ENCODE measurements at regions not wholly inside any gene's neighbourhood (a gene's known extent, or its start where the extent isn't known, plus 50 kb on each side); places are given as distances from the start of the nearest gene placed in this dataset.

GRCh38 chr7:116384936-116385635, 114.5 kb upstream of the CAV2 start:
- Histone ChIP-seq H4K8ac (ENCODE audit: low read depth, low read length) (no peak overlapping the region), H3K23ac (ENCODE audit: low read depth, low read length, poor library complexity) (no peak overlapping the region), H3K79me1 (ENCODE audit: low read depth, low read length) (no peaks in the 10 kb centered on the region), H3K14ac (ENCODE audit: low read length) (no peak overlapping the region), H2BK15ac (ENCODE audit: low read length) (no peak overlapping the region), H3K4me1 (ENCODE audit: control insufficient read depth in 2 of 2, insufficient read depth in 1 of 2, low read depth in 1 of 2, low read length in 2 of 2) (no peaks in the 10 kb centered on the region), H3K27ac (replicated peaks; ENCODE audit: low read length) (no peak overlapping the region), H3K9me3 (replicated peaks in 1 of 2; ENCODE audit: control insufficient read depth in 2 of 2, insufficient read depth in 1 of 2, low read depth in 1 of 2, low read length in 2 of 2) (no peaks in the 10 kb centered on the region), H2BK12ac (ENCODE audit: low read length) (no peak overlapping the region), H3K27me3 (ENCODE audit: control insufficient read depth in 3 of 3, insufficient read depth in 3 of 3, low read depth in 1 of 3, low read length in 3 of 3) (no peaks in the 10 kb centered on the region), H3K9ac (ENCODE audit: low read depth, low read length, poor library complexity) (no peak overlapping the region), H3K4me3 (ENCODE audit: low read length in 2 of 2) (no peak overlapping the region), H4K91ac (ENCODE audit: low read depth, low read length, poor library complexity) (no peak overlapping the region), H2AFZ (ENCODE audit: low read length) (no peak overlapping the region), H2BK120ac (ENCODE audit: low read depth, low read length) (no peak overlapping the region), H2BK5ac (ENCODE audit: low read length) (no peak overlapping the region), H3K4me2 (ENCODE audit: insufficient read depth, low read length, poor library complexity, severe bottlenecking) (no peak overlapping the region), H3K4ac (ENCODE audit: low read length) (no peak overlapping the region), H2AK5ac (ENCODE audit: low read depth, low read length) (no peak overlapping the region), H3K36me3 (replicated peaks in 1 of 2; ENCODE audit: control insufficient read depth in 2 of 2, insufficient read depth in 2 of 2, low read length in 2 of 2) (no peaks in the 10 kb centered on the region), H3K18ac (ENCODE audit: low read length) (no peak overlapping the region)
- no CpG with 5 or more reads among the region's 5 CpGs for WGBS, 2 donors (ENCODE audit: extremely low coverage in 2 of 2, insufficient read length in 2 of 2, insufficient replicate concordance in 1 of 2)
- DNase-seq (ENCODE audit: low spot score): no peak

GRCh38 chr7:116386674-116387073, 112.9 kb upstream of the CAV2 start:
- H3K27me3 ChIP-seq (ENCODE audit: control insufficient read depth in 3 of 3, insufficient read depth in 3 of 3, low read depth in 1 of 3, low read length in 3 of 3): no peaks in the 10 kb centered on the region
- no peaks in the 10 kb centered on the region for H3K79me1 ChIP-seq (ENCODE audit: low read depth, low read length)
- H2BK12ac ChIP-seq (ENCODE audit: low read length): no peak overlapping the region
- H3K14ac ChIP-seq (ENCODE audit: low read length): no peak overlapping the region
- H3K36me3 ChIP-seq (replicated peaks in 1 of 2; ENCODE audit: control insufficient read depth in 2 of 2, insufficient read depth in 2 of 2, low read length in 2 of 2): no peaks in the 10 kb centered on the region
- H3K27ac ChIP-seq (replicated peaks; ENCODE audit: low read length): no peak overlapping the region
- no peak overlapping the region for H2AK5ac ChIP-seq (ENCODE audit: low read depth, low read length)
- no peak overlapping the region for H2BK5ac ChIP-seq (ENCODE audit: low read length)
- DNase-seq (ENCODE audit: low spot score): no peak
- no peak overlapping the region for H3K4ac ChIP-seq (ENCODE audit: low read length)
- no peak overlapping the region for H3K9ac ChIP-seq (ENCODE audit: low read depth, low read length, poor library complexity)
- H4K91ac ChIP-seq (ENCODE audit: low read depth, low read length, poor library complexity): no peak overlapping the region
- H4K8ac ChIP-seq (ENCODE audit: low read depth, low read length): no peak overlapping the region
- H2BK15ac ChIP-seq (ENCODE audit: low read length): no peak overlapping the region
- H3K4me3 ChIP-seq (ENCODE audit: low read length in 2 of 2): no peak overlapping the region
- no peaks in the 10 kb centered on the region for H3K9me3 ChIP-seq (replicated peaks in 1 of 2; ENCODE audit: control insufficient read depth in 2 of 2, insufficient read depth in 1 of 2, low read depth in 1 of 2, low read length in 2 of 2)
- no peak overlapping the region for H2AFZ ChIP-seq (ENCODE audit: low read length)
- no CpG with 5 or more reads among the region's 5 CpGs for WGBS, 2 donors (ENCODE audit: extremely low coverage in 2 of 2, insufficient read length in 2 of 2, insufficient replicate concordance in 1 of 2)
- no peaks in the 10 kb centered on the region for H3K4me1 ChIP-seq (ENCODE audit: control insufficient read depth in 2 of 2, insufficient read depth in 1 of 2, low read depth in 1 of 2, low read length in 2 of 2)
- no peak overlapping the region for H3K23ac ChIP-seq (ENCODE audit: low read depth, low read length, poor library complexity)
- no peak overlapping the region for H3K18ac ChIP-seq (ENCODE audit: low read length)
- no peak overlapping the region for H2BK120ac ChIP-seq (ENCODE audit: low read depth, low read length)
- no peak overlapping the region for H3K4me2 ChIP-seq (ENCODE audit: insufficient read depth, low read length, poor library complexity, severe bottlenecking)

- no peak overlapping the region for H3K14ac ChIP-seq (ENCODE audit: low read length)
- H3K79me1 ChIP-seq (ENCODE audit: low read depth, low read length): no peaks in the 10 kb centered on the region
- H4K91ac ChIP-seq (ENCODE audit: low read depth, low read length, poor library complexity): no peak overlapping the region
- no peak overlapping the region for H2BK15ac ChIP-seq (ENCODE audit: low read length)
- no peak overlapping the region for H4K8ac ChIP-seq (ENCODE audit: low read depth, low read length)
- no peak overlapping the region for H2AFZ ChIP-seq (ENCODE audit: low read length)
- H2BK120ac ChIP-seq (ENCODE audit: low read depth, low read length): no peak overlapping the region
- no peak overlapping the region for H3K4me2 ChIP-seq (ENCODE audit: insufficient read depth, low read length, poor library complexity, severe bottlenecking)
- H3K9ac ChIP-seq (ENCODE audit: low read depth, low read length, poor library complexity): no peak overlapping the region
- H3K4me1 ChIP-seq (ENCODE audit: control insufficient read depth in 2 of 2, insufficient read depth in 1 of 2, low read depth in 1 of 2, low read length in 2 of 2): no peaks in the 10 kb centered on the region
- H3K9me3 ChIP-seq (replicated peaks in 1 of 2; ENCODE audit: control insufficient read depth in 2 of 2, insufficient read depth in 1 of 2, low read depth in 1 of 2, low read length in 2 of 2): no peaks in the 10 kb centered on the region
- no peak overlapping the region for H2AK5ac ChIP-seq (ENCODE audit: low read depth, low read length)
- no peaks in the 10 kb centered on the region for H3K36me3 ChIP-seq (replicated peaks in 1 of 2; ENCODE audit: control insufficient read depth in 2 of 2, insufficient read depth in 2 of 2, low read length in 2 of 2)
- H3K27me3 ChIP-seq (ENCODE audit: control insufficient read depth in 3 of 3, insufficient read depth in 3 of 3, low read depth in 1 of 3, low read length in 3 of 3): no peaks in the 10 kb centered on the region
- DNase-seq (ENCODE audit: low spot score): no peak
- no peak overlapping the region for H2BK5ac ChIP-seq (ENCODE audit: low read length)
- no peak overlapping the region for H3K27ac ChIP-seq (replicated peaks; ENCODE audit: low read length)
- no peak overlapping the region for H3K23ac ChIP-seq (ENCODE audit: low read depth, low read length, poor library complexity)
- no peak overlapping the region for H3K4me3 ChIP-seq (ENCODE audit: low read length in 2 of 2)
- no CpG with 5 or more reads among the region's 3 CpGs for WGBS, 2 donors (ENCODE audit: extremely low coverage in 2 of 2, insufficient read length in 2 of 2, insufficient replicate concordance in 1 of 2)
- H3K18ac ChIP-seq (ENCODE audit: low read length): no peak overlapping the region
- no peak overlapping the region for H2BK12ac ChIP-seq (ENCODE audit: low read length)
- H3K4ac ChIP-seq (ENCODE audit: low read length): no peak overlapping the region
These were observed 109.2 kb upstream of the CAV2 start for GRCh38 chr7:116390363-116390762.

DNA sequence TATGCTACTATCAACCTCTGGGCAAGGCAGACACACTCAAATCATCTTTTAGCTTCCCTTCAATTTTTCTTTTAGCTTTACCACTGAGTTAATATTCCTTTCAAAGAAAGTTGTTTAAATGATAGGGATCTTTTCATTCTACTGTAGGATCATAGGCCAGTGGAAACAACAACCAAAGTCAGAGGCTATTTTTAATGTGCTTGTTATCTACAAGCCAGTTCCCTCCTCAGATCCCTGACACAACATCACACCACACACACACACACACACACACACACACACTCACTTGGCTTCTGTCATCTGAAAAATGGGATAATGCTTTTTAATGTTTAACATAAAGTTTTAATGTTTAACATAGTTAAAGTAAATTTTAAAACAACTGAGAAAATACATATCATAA, 106.7 kb upstream of the CAV2 start:
- H2AK5ac ChIP-seq (ENCODE audit: low read depth, low read length): no peak overlapping the region
- no peak overlapping the region for H3K9ac ChIP-seq (ENCODE audit: low read depth, low read length, poor library complexity)
- H3K4me2 ChIP-seq (ENCODE audit: insufficient read depth, low read length, poor library complexity, severe bottlenecking): no peak overlapping the region
- no peak overlapping the region for H2BK5ac ChIP-seq (ENCODE audit: low read length)
- H4K91ac ChIP-seq (ENCODE audit: low read depth, low read length, poor library complexity): no peak overlapping the region
- H3K27me3 ChIP-seq (ENCODE audit: control insufficient read depth in 3 of 3, insufficient read depth in 3 of 3, low read depth in 1 of 3, low read length in 3 of 3): no peaks in the 10 kb centered on the region
- H3K36me3 ChIP-seq (replicated peaks in 1 of 2; ENCODE audit: control insufficient read depth in 2 of 2, insufficient read depth in 2 of 2, low read length in 2 of 2): no peaks in the 10 kb centered on the region
- peaks cover 2 to 3% of the 10 kb centered on the region in 2 donors for H3K9me3 ChIP-seq (replicated peaks in 1 of 2; ENCODE audit: control insufficient read depth in 2 of 2, insufficient read depth in 1 of 2, low read depth in 1 of 2, low read length in 2 of 2)
- H3K14ac ChIP-seq (ENCODE audit: low read length): no peak overlapping the region
- no peaks in the 10 kb centered on the region for H3K79me1 ChIP-seq (ENCODE audit: low read depth, low read length)
- H2BK15ac ChIP-seq (ENCODE audit: low read length): no peak overlapping the region
- no peaks in the 10 kb centered on the region for H3K4me1 ChIP-seq (ENCODE audit: control insufficient read depth in 2 of 2, insufficient read depth in 1 of 2, low read depth in 1 of 2, low read length in 2 of 2)
- H2BK12ac ChIP-seq (ENCODE audit: low read length): no peak overlapping the region
- H3K4ac ChIP-seq (ENCODE audit: low read length): no peak overlapping the region
- H3K18ac ChIP-seq (ENCODE audit: low read length): no peak overlapping the region
- no peak overlapping the region for H3K27ac ChIP-seq (replicated peaks; ENCODE audit: low read length)
- no peak overlapping the region for H2AFZ ChIP-seq (ENCODE audit: low read length)
- no peak for DNase-seq (ENCODE audit: low spot score)
- H3K23ac ChIP-seq (ENCODE audit: low read depth, low read length, poor library complexity): no peak overlapping the region
- H2BK120ac ChIP-seq (ENCODE audit: low read depth, low read length): no peak overlapping the region
- H4K8ac ChIP-seq (ENCODE audit: low read depth, low read length): no peak overlapping the region
- H3K4me3 ChIP-seq (ENCODE audit: low read length in 2 of 2): no peak overlapping the region

All from neuronal stem cell (in vitro differentiated cells).